ENCODE measurements at regions not wholly inside any gene's neighbourhood (a gene's known extent, or its start where the extent isn't known, plus 50 kb on each side); places are given as distances from the start of the nearest gene placed in this dataset.

DNA sequence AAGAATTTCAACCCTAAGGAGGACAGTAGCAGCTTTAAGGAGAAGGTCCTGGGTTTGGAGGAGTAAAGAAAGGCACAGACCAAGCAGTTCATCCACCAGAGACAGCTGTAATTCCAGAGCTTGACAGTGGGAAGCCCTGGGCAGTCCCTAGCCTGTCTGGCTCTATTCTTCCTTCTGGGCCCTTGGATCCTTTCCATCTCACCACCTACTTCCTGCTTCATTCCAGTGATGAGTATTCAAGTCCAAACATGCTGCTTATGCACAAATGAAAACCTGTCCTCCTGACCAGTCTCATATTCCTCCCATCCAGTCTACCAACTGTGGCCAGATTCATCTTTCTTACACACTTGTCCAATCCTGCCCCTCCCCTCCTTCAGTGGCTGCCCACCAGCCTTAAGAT lies 171.4 kb downstream of the CNTN3 start:
- H3K4me1 ChIP-seq: no peaks in the 10 kb centered on the region
- DNase-seq: no peak
- intact Hi-C loops (cut with micrococcal nuclease; ENCODE audit: unreplicated experiment): no loop called here
- Mint-ChIP-seq H3K4me3 (ENCODE audit: unreplicated experiment) (no peak overlapping the region), H3K27me3 (ENCODE audit: insufficient read depth, unreplicated experiment) (no peaks in the 10 kb centered on the region), H3K27ac (ENCODE audit: unreplicated experiment) (no peak overlapping the region), H3K4me1 (ENCODE audit: low read depth, unreplicated experiment) (no peaks in the 10 kb centered on the region), H3K36me3 (ENCODE audit: insufficient read depth, unreplicated experiment) (no peaks in the 10 kb centered on the region), H3K9me3 (ENCODE audit: unreplicated experiment) (no peaks in the 10 kb centered on the region)
- no peak overlapping the region for H3K4me3 ChIP-seq (ENCODE audit: low read depth, low read length)
- TF ChIP-seq, protein P1, sequence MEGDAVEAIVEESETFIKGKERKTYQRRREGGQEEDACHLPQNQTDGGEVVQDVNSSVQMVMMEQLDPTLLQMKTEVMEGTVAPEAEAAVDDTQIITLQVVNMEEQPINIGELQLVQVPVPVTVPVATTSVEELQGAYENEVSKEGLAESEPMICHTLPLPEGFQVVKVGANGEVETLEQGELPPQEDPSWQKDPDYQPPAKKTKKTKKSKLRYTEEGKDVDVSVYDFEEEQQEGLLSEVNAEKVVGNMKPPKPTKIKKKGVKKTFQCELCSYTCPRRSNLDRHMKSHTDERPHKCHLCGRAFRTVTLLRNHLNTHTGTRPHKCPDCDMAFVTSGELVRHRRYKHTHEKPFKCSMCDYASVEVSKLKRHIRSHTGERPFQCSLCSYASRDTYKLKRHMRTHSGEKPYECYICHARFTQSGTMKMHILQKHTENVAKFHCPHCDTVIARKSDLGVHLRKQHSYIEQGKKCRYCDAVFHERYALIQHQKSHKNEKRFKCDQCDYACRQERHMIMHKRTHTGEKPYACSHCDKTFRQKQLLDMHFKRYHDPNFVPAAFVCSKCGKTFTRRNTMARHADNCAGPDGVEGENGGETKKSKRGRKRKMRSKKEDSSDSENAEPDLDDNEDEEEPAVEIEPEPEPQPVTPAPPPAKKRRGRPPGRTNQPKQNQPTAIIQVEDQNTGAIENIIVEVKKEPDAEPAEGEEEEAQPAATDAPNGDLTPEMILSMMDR (IDR thresholded peaks at IDR 0.05; ENCODE audit: insufficient read depth in 1 of 2, low read depth in 1 of 2, low read length in 1 of 2, severe bottlenecking in 1 of 2, unreplicated experiment in 1 of 2): no peak
- POLR2A ChIA-PET: no interaction called here
- CTCF ChIA-PET: no interaction called here
- H3K27me3 ChIP-seq (replicated peaks; ENCODE audit: control insufficient read depth, insufficient read depth, low read length): peaks cover 1% of the 10 kb centered on the region; the same call in 1 of the 2 replicates
- H3K9me3 ChIP-seq: no peaks in the 10 kb centered on the region
- H3K36me3 ChIP-seq (ENCODE audit: control insufficient read depth, insufficient read depth, low read length): no peaks in the 10 kb centered on the region
- no TSS peak for BruUV-seq (replicated peaks)

DNA sequence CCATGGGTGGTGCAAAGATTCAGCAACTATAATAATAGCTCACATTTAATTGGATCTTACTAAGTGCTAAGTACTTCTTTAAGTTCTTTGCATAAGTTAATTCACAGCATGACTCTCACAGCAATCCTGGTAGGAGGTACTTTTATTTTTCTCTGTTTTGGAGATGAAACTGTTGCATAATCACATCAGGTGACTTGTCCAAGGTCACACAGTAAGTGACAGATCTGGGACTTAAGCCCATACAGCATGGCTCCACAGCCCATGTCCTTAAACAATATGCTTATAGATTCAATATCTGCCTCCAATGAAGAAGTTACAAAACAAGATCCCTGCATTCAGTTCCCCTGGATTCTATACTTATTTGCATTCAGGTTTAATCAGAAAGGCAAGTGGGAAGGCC lies 171.8 kb downstream of the CNTN3 start:
- no peak overlapping the region for H3K4me3 ChIP-seq (ENCODE audit: low read depth, low read length)
- Mint-ChIP-seq H3K27ac (ENCODE audit: unreplicated experiment) (no peak overlapping the region), H3K9me3 (ENCODE audit: unreplicated experiment) (no peaks in the 10 kb centered on the region), H3K4me1 (ENCODE audit: low read depth, unreplicated experiment) (no peaks in the 10 kb centered on the region), H3K27me3 (ENCODE audit: insufficient read depth, unreplicated experiment) (no peaks in the 10 kb centered on the region), H3K36me3 (ENCODE audit: insufficient read depth, unreplicated experiment) (no peaks in the 10 kb centered on the region), H3K4me3 (ENCODE audit: unreplicated experiment) (no peak overlapping the region)
- POLR2A ChIA-PET: no interaction called here
- H3K9me3 ChIP-seq: no peaks in the 10 kb centered on the region
- peaks cover 1% of the 10 kb centered on the region; the same call in 1 of the 2 replicates for H3K27me3 ChIP-seq (replicated peaks; ENCODE audit: control insufficient read depth, insufficient read depth, low read length)
- no TSS peak for BruUV-seq (replicated peaks)
- CTCF ChIA-PET: no interaction called here
- intact Hi-C loops (cut with micrococcal nuclease; ENCODE audit: unreplicated experiment): no loop called here
- TF ChIP-seq, protein P1 (IDR thresholded peaks at IDR 0.05; ENCODE audit: insufficient read depth in 1 of 2, low read depth in 1 of 2, low read length in 1 of 2, severe bottlenecking in 1 of 2, unreplicated experiment in 1 of 2): no peak
- DNase-seq: no peak
- H3K4me1 ChIP-seq: no peaks in the 10 kb centered on the region
- no peaks in the 10 kb centered on the region for H3K36me3 ChIP-seq (ENCODE audit: control insufficient read depth, insufficient read depth, low read length)

DNA sequence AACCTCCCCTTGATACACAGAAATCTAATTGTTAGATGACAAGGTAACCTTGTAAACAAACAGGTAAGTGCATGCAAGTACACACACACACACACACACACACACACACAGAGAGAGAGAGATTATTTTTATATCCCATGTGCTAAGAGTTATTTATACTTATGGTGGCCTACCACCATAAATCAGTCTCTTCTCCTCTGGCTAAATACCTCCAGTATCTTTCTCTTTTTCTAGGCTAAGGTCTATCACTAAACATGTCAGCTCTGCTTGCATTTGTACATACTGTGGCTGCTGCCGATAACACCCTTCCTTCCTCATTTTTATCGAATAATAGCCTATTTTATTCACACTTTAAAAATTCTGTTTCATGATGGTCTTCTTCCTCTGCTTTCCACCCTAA lies 172.4 kb downstream of the CNTN3 start:
- Mint-ChIP-seq H3K36me3 (ENCODE audit: insufficient read depth, unreplicated experiment) (no peaks in the 10 kb centered on the region), H3K9me3 (ENCODE audit: unreplicated experiment) (no peaks in the 10 kb centered on the region), H3K27me3 (ENCODE audit: insufficient read depth, unreplicated experiment) (no peaks in the 10 kb centered on the region), H3K27ac (ENCODE audit: unreplicated experiment) (no peak overlapping the region), H3K4me3 (ENCODE audit: unreplicated experiment) (no peak overlapping the region), H3K4me1 (ENCODE audit: low read depth, unreplicated experiment) (no peaks in the 10 kb centered on the region)
- H3K9me3 ChIP-seq: no peaks in the 10 kb centered on the region
- ChIA-PET CTCF (no interaction called here), POLR2A (no interaction called here)
- no peaks in the 10 kb centered on the region for H3K4me1 ChIP-seq
- H3K4me3 ChIP-seq (ENCODE audit: low read depth, low read length): no peak overlapping the region
- BruUV-seq (replicated peaks): no TSS peak
- peaks cover 1% of the 10 kb centered on the region; the same call in 1 of the 2 replicates for H3K27me3 ChIP-seq (replicated peaks; ENCODE audit: control insufficient read depth, insufficient read depth, low read length)
- TF ChIP-seq, protein P1 (IDR thresholded peaks at IDR 0.05; ENCODE audit: insufficient read depth in 1 of 2, low read depth in 1 of 2, low read length in 1 of 2, severe bottlenecking in 1 of 2, unreplicated experiment in 1 of 2): no peak
- DNase-seq: no peak
- intact Hi-C loops (cut with micrococcal nuclease; ENCODE audit: unreplicated experiment): no loop called here
- H3K36me3 ChIP-seq (ENCODE audit: control insufficient read depth, insufficient read depth, low read length): no peaks in the 10 kb centered on the region

All from Caco-2 (cell line).